Testis (tissue), 2 donors: ENCODE measurements at regions not wholly inside any gene's neighbourhood (a gene's known extent, or its start where the extent isn't known, plus 50 kb on each side); places are given as distances from the start of the nearest gene placed in this dataset.

Source experiments
- DNase-seq: peaks from one replicate; pipeline ENCODE4 v3.0.0-alpha.2; 2019
- H3K27ac ChIP-seq, 2 donors: fragments of 200-600 bp; sonication (generic); one replicate each; pipeline ENCODE4 v1.5.1; 2019
- H3K27me3 ChIP-seq: fragments of 200-600 bp; sonication (generic); one replicate; pipeline ENCODE4 v1.5.1; 2019
- H3K36me3 ChIP-seq: fragments of 200-600 bp; sonication (generic); one replicate; pipeline ENCODE4 v1.5.1; 2017; ENCODE audit warnings: low read depth; ENCODE audit errors: missing control alignments
- H3K4me1 ChIP-seq: fragments of 200-600 bp; sonication (generic); one replicate; pipeline ENCODE4 v1.5.1; 2019
- H3K4me3 ChIP-seq, 2 donors: fragments of 200-600 bp; sonication (generic); one replicate each; pipeline ENCODE4 v1.5.1; 2017 to 2019
- H3K9me3 ChIP-seq: fragments of 200-600 bp; sonication (generic); one replicate; pipeline ENCODE4 v1.5.1; 2017
- CTCF ChIP-seq, 3 experiments: fragments of 450-650 bp in 2 of 3; fragments of 200-600 bp in 1 of 3; sonication (generic) in 1 of 3; IDR thresholded peaks; one replicate each; pipeline ENCODE4 v1.5.1; 2016 to 2019; ENCODE audit warnings: antibody characterized with exemption in 3 of 3, mild to moderate bottlenecking in 2 of 3, moderate library complexity in 1 of 3
- POLR2A ChIP-seq: fragments of 450-650 bp; IDR thresholded peaks from one replicate; pipeline ENCODE4 v1.6.1; 2017; ENCODE audit warnings: antibody characterized with exemption, mild to moderate bottlenecking, moderate library complexity
- WGBS, 2 donors: methylation state at CpG; one replicate each; pipeline ENCODE4 v1.1.5; 2018; 5-methylcytosine and 5-hydroxymethylcytosine counted together
- intact Hi-C: fragments of 100-400 bp; cut with DNase I; formaldehyde crosslinking; loops from one replicate; pipeline ENCODE4 v1.15.1; 2023; ENCODE audit warnings: low total_unique reads

- intact Hi-C loops = loop anchor here (10.0 kb wide), 1 partner anchor 170 kb away; the partner anchor contains the start of gene DKK1
- WGBS, 2 donors = 86 to 87% methylated on average over 3 of the region's 3 CpGs
- DNase-seq = no peak
Observed at GRCh38 chr10:52484206-52485065, 170.4 kb downstream of the DKK1 start.

GRCh38 chr10:52485462-52485861 lies 171.4 kb downstream of the DKK1 start:
- Histone ChIP-seq H3K27ac (no peak overlapping the region), H3K9me3 (no peaks in the 10 kb centered on the region), H3K27me3 (peaks cover 3% of the 10 kb centered on the region), H3K36me3 (no peaks in the 10 kb centered on the region), H3K4me1 (no peaks in the 10 kb centered on the region), H3K4me3 (no peak overlapping the region)
- intact Hi-C loops = loop anchor here (10.0 kb wide), 1 partner anchor 171 kb away; the partner anchor contains the start of gene DKK1
- DNase-seq = no peak
- WGBS, 2 donors = 57 to 65% methylated on average over 1 of the region's 1 CpG
- TF ChIP-seq POLR2A (no peak), CTCF (IDR thresholded peaks at IDR 0.05) (no peak)

More at GRCh38 chr10:52484206-52485065, 170.4 kb downstream of the DKK1 start:
- Histone ChIP-seq H3K27ac (no peak overlapping the region), H3K4me3 (no peak overlapping the region), H3K36me3 (no peaks in the 10 kb centered on the region), H3K4me1 (no peaks in the 10 kb centered on the region), H3K9me3 (no peaks in the 10 kb centered on the region), H3K27me3 (peaks cover 3% of the 10 kb centered on the region)
- TF ChIP-seq CTCF (IDR thresholded peaks at IDR 0.05) (no peak), POLR2A (no peak)

- peaks cover 3% of the 10 kb centered on the region for H3K27me3 ChIP-seq
- no peak overlapping the region for H3K4me3 ChIP-seq
- no peak for TF ChIP-seq POLR2A
- 90 to 100% methylated on average over 1 of the region's 1 CpG for WGBS, 2 donors
- H3K27ac ChIP-seq = no peak overlapping the region
- no peaks in the 10 kb centered on the region for H3K36me3 ChIP-seq
- intact Hi-C loops = loop anchor here (10.0 kb wide), 1 partner anchor 172 kb away; the partner anchor contains the start of gene DKK1
- no peaks in the 10 kb centered on the region for H3K4me1 ChIP-seq
- no peaks in the 10 kb centered on the region for H3K9me3 ChIP-seq
- no peak for DNase-seq
Observed at GRCh38 chr10:52486840-52487611, 172.9 kb downstream of the DKK1 start.

- Histone ChIP-seq H3K9me3 (no peaks in the 10 kb centered on the region), H3K4me1 (no peaks in the 10 kb centered on the region), H3K4me3 (no peak overlapping the region), H3K27ac (no peak overlapping the region), H3K27me3 (peaks cover 3% of the 10 kb centered on the region), H3K36me3 (no peaks in the 10 kb centered on the region)
- WGBS, 2 donors = 62 to 66% methylated on average over 3 of the region's 3 CpGs
- no peak for TF ChIP-seq POLR2A
- peak; percentile 31 to 69 (median 35) for TF ChIP-seq CTCF (IDR thresholded peaks at IDR 0.05)
- intact Hi-C loops = loop anchor here (10.0 kb wide), 1 partner anchor 174 kb away; the partner anchor contains the start of gene DKK1
- no peak for DNase-seq
Observed at GRCh38 chr10:52488606-52489485, 174.8 kb downstream of the DKK1 start.
